Spleen (tissue), 11 donors: ENCODE measurements at regions not wholly inside any gene's neighbourhood (a gene's known extent, or its start where the extent isn't known, plus 50 kb on each side); places are given as distances from the start of the nearest gene placed in this dataset.

Source experiments
- DNase-seq: peaks from one replicate; pipeline ENCODE4 v3.0.0-alpha.2; 2020
- H3K27ac ChIP-seq, 8 donors: fragments of 200-600 bp; sonication (generic) in 7 of 8; 1 replicate in 4 of 8; 2 replicates in 4 of 8; pipeline versions ENCODE4 v1.5.0 to v1.8.0; 2016 to 2021; ENCODE audit warnings: inconsistent platforms in 4 of 8, mild to moderate bottlenecking in 4 of 8, moderate library complexity in 1 of 8
- H3K27me3 ChIP-seq, 7 donors: fragments of 200-600 bp; sonication (generic) in 6 of 7; replicated peaks in 1 of 7; 1 replicate in 4 of 7; 2 replicates in 3 of 7; pipeline versions ENCODE4 v1.5.0 to v1.8.0; 2016 to 2021; ENCODE audit warnings: inconsistent platforms in 3 of 7, mild to moderate bottlenecking in 1 of 7
- H3K36me3 ChIP-seq, 6 donors: fragments of 200-600 bp; sonication (generic) in 5 of 6; 1 replicate in 4 of 6; 2 replicates in 2 of 6; pipeline versions ENCODE4 v1.5.0 to v1.8.0; 2016 to 2021; ENCODE audit warnings: inconsistent platforms in 2 of 6
- H3K4me1 ChIP-seq, 6 donors: fragments of 200-600 bp; sonication (generic) in 5 of 6; 1 replicate in 3 of 6; 2 replicates in 3 of 6; pipeline versions ENCODE4 v1.5.0 to v1.8.0; 2016 to 2021; ENCODE audit warnings: inconsistent platforms in 3 of 6
- H3K4me3 ChIP-seq, 8 donors: fragments of 200-600 bp; sonication (generic) in 7 of 8; 1 replicate in 4 of 8; 2 replicates in 4 of 8; pipeline versions ENCODE4 v1.5.0 to v1.8.0; 2016 to 2021; ENCODE audit warnings: inconsistent platforms in 4 of 8, mild to moderate bottlenecking in 4 of 8, moderate library complexity in 2 of 8
- H3K9me3 ChIP-seq, 8 donors: fragments of 200-600 bp; sonication (generic) in 7 of 8; 1 replicate in 4 of 8; 2 replicates in 4 of 8; pipeline versions ENCODE4 v1.5.0 to v1.8.0; 2016 to 2021; ENCODE audit warnings: inconsistent platforms in 4 of 8
- POLR2A ChIP-seq, 3 donors: fragments of 450-650 bp; IDR thresholded peaks; one replicate each; pipeline ENCODE4 v1.5.1; 2017; ENCODE audit warnings: antibody characterized with exemption in 3 of 3, mild to moderate bottlenecking in 1 of 3
- POLR2AphosphoS5 ChIP-seq, 3 donors: sonication (generic); formaldehyde crosslinking; IDR thresholded peaks; one replicate each; pipeline ENCODE4 v1.5.1; 2017; ENCODE audit warnings: antibody characterized with exemption in 3 of 3
- WGBS, 5 donors: extraction: QIAGEN DNeasy Blood & Tissue Kit in 3 of 5; methylation state at CpG; one replicate each; pipeline versions ENCODE4 v1.1.5 to v1.1.7; 2013 to 2018; 5-methylcytosine and 5-hydroxymethylcytosine counted together
- intact Hi-C: fragments of 100-400 bp; cut with DNase I; formaldehyde crosslinking; loops from one replicate; pipeline ENCODE4 v1.15.0; 2023; ENCODE audit warnings: low total_unique reads
- TF ChIP-seq, protein P1 (sequence below), 11 experiments: fragments of 200-600 bp in 7 of 11; fragments of 450-650 bp in 4 of 11; sonication (generic) in 4 of 11; IDR thresholded peaks in 8 of 11; conservative IDR thresholded peaks in 3 of 11; 1 replicate in 7 of 11; 2 replicates in 4 of 11; pipeline versions ENCODE4 v1.4.0 to v1.8.0; 2016 to 2021; ENCODE audit warnings: antibody characterized with exemption in 11 of 11, inconsistent platforms in 4 of 11, mild to moderate bottlenecking in 1 of 11
- donor health status: healthy with polysubstance abuse.
- donor health status: DM: no; HTN: no; CAD: no; lungs with moderate emphysema.
- donor health status: DM: no; HTN: no; CAD: no.
- donor health status: Bipolar disorder and iron deficiency.
- donor health status: healthy.
- donor health status: DM: no; HTN: no; CAD: no.
- donor health status: DM: yes; HTN: yes; CAD: no.

DNA sequence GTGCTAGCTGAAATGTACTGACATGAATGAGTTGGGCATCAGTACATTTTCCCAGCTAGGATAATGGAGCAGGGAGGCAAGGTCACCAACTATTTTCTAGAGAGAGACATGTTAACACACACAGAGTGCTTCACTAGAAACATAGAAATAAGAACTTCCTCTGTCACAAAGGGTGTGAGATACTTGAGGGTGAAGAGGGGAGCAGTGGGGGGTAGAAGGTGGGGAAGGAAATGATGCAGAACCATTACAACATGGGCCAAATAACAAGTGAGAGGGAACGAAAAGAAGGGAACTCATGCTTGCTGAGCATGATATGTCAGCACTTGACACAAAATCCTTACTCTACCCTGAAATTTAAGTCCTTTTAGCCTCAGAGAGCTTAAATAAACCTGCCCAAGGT, 87.8 kb upstream of the RFC3 start:
- intact Hi-C loops, result no loop called here
- no peak for TF ChIP-seq POLR2A (IDR thresholded peaks at IDR 0.05)
- TF ChIP-seq POLR2AphosphoS5 (IDR thresholded peaks at IDR 0.05), result peak in 1 of 3 donors; percentile 33
- TF ChIP-seq, protein P1, sequence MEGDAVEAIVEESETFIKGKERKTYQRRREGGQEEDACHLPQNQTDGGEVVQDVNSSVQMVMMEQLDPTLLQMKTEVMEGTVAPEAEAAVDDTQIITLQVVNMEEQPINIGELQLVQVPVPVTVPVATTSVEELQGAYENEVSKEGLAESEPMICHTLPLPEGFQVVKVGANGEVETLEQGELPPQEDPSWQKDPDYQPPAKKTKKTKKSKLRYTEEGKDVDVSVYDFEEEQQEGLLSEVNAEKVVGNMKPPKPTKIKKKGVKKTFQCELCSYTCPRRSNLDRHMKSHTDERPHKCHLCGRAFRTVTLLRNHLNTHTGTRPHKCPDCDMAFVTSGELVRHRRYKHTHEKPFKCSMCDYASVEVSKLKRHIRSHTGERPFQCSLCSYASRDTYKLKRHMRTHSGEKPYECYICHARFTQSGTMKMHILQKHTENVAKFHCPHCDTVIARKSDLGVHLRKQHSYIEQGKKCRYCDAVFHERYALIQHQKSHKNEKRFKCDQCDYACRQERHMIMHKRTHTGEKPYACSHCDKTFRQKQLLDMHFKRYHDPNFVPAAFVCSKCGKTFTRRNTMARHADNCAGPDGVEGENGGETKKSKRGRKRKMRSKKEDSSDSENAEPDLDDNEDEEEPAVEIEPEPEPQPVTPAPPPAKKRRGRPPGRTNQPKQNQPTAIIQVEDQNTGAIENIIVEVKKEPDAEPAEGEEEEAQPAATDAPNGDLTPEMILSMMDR (IDR thresholded peaks at IDR 0.05 in 8 of 11, conservative IDR thresholded peaks at IDR 0.05 in 3 of 11), result no peak
- H3K4me3 ChIP-seq, result peak overlapping the region in 1 of 8 donors; percentile 45

DNA sequence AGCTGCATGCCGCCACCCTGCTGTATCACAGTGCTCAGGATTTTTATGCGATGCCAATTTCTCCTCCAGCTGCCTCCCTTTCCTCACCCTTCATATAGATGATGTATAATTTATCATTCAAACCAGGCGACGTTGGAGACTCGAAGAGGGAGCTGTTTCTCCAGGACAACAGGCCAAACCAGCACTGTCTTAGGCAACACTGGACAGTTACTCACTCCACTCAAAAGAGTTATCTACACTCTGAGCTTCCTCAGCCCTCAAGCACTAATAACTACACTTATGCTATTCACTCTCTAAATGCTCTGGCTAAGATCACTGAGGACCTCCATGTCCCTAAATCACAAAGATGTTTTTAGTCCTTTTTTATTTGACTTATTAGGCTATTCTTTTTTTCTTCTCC, 87.3 kb upstream of the RFC3 start:
- H3K4me3 ChIP-seq, result peak overlapping the region in 1 of 8 donors; percentile 45
- no peaks in the 10 kb centered on the region for H3K36me3 ChIP-seq
- WGBS, 5 donors, result 75 to 93% (median 89%) methylated on average over 5 of the region's 5 CpGs
- TF ChIP-seq, protein P1 (IDR thresholded peaks at IDR 0.05 in 8 of 11, conservative IDR thresholded peaks at IDR 0.05 in 3 of 11), result no peak
- TF ChIP-seq POLR2A (IDR thresholded peaks at IDR 0.05) (no peak), POLR2AphosphoS5 (IDR thresholded peaks at IDR 0.05) (no peak)
- H3K4me1 ChIP-seq, result peaks cover 7 to 37% (median 26%) of the 10 kb centered on the region in 6 donors
- DNase-seq, result no peak
- H3K27ac ChIP-seq, result peak overlapping the region; percentile 14 to 87 (median 76)
- H3K27me3 ChIP-seq, result peaks cover 0 to 5% (median 0%) of the 10 kb centered on the region in 7 donors
- intact Hi-C loops, result no loop called here
- no peaks in the 10 kb centered on the region for H3K9me3 ChIP-seq

More for the DNA sequence above, 87.8 kb upstream of the RFC3 start:
- 21 to 43% (median 30%) methylated on average over 1 of the region's 1 CpG for WGBS, 5 donors
- Histone ChIP-seq H3K4me1 (peaks cover 7 to 37% (median 26%) of the 10 kb centered on the region in 6 donors), H3K9me3 (no peaks in the 10 kb centered on the region), H3K36me3 (no peaks in the 10 kb centered on the region), H3K27ac (peak overlapping the region in 7 of 8 donors; percentile 30 to 87 (median 82)), H3K27me3 (peaks cover 0 to 10% (median 0%) of the 10 kb centered on the region in 7 donors)
- DNase-seq, result no peak

DNA sequence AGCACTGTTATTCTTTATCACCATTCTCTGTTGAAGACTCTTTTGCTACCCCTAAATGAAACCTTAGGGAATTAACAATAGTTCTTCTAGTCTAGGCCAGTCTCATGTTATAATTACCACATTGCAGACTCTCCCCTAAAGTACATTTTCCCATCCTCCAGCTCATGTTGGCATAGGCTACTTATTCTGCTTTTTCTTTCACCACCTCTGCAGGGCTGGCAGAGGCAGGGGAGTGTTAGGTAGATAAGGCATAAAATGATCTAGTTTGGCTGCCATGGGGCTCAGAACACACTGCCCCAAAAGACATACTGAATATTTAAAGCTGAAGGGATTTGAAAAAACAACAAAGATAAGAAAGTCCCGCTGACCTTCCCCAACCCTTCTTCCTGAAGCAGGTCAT, 82.7 kb upstream of the RFC3 start:
- H3K4me1 ChIP-seq, result peaks cover 0 to 9% (median 3%) of the 10 kb centered on the region in 6 donors
- 88 to 94% (median 90%) methylated on average over 1 of the region's 1 CpG for WGBS, 5 donors
- no peaks in the 10 kb centered on the region for H3K36me3 ChIP-seq
- no peak overlapping the region for H3K4me3 ChIP-seq
- intact Hi-C loops, result no loop called here
- H3K9me3 ChIP-seq, result peaks cover 0 to 6% (median 0%) of the 10 kb centered on the region in 8 donors
- TF ChIP-seq, protein P1 (IDR thresholded peaks at IDR 0.05 in 8 of 11, conservative IDR thresholded peaks at IDR 0.05 in 3 of 11), result no peak
- TF ChIP-seq POLR2A (IDR thresholded peaks at IDR 0.05) (no peak), POLR2AphosphoS5 (IDR thresholded peaks at IDR 0.05) (no peak)
- no peak overlapping the region for H3K27ac ChIP-seq
- no peak for DNase-seq
- peaks cover 0 to 5% (median 0%) of the 10 kb centered on the region in 7 donors for H3K27me3 ChIP-seq

DNA sequence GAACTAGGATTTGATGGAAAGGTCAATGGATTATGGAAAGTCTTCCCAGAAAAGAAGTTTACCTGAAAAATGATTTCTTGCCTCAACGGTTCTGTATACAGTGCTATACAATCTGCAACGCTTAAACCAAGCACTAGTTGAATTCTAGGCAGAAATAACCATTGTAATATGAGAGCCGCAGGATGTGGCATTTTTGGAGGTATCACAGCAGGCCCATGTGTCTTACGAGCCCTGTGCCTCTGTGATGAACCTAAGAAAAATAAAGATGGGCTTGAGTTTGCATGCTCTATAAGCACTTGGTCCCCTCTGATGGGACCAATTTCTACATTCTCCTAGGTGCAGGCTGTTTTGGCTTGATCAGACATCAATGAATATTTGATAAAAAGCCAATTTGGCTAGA, 78.7 kb upstream of the RFC3 start:
- peaks cover 0 to 10% (median 3%) of the 10 kb centered on the region in 6 donors for H3K4me1 ChIP-seq
- intact Hi-C loops, result no loop called here
- H3K4me3 ChIP-seq, result no peak overlapping the region
- peaks cover 0 to 9% (median 0%) of the 10 kb centered on the region in 7 donors for H3K27me3 ChIP-seq
- DNase-seq, result no peak
- TF ChIP-seq POLR2A (IDR thresholded peaks at IDR 0.05) (no peak), POLR2AphosphoS5 (IDR thresholded peaks at IDR 0.05) (no peak)
- TF ChIP-seq, protein P1 (IDR thresholded peaks at IDR 0.05 in 8 of 11, conservative IDR thresholded peaks at IDR 0.05 in 3 of 11), result no peak
- 87 to 92% (median 89%) methylated on average over 4 of the region's 4 CpGs for WGBS, 5 donors
- H3K9me3 ChIP-seq, result peaks cover 0 to 6% (median 0%) of the 10 kb centered on the region in 8 donors
- H3K27ac ChIP-seq, result no peak overlapping the region
- H3K36me3 ChIP-seq, result no peaks in the 10 kb centered on the region
